Spleen (tissue), 7 donors: ENCODE measurements at regions not wholly inside any gene's neighbourhood (a gene's known extent, or its start where the extent isn't known, plus 50 kb on each side); places are given as distances from the start of the nearest gene placed in this dataset.

Experiments
- POLR2A ChIP-seq, 3 donors: fragments of 450-650 bp; IDR thresholded peaks; one replicate each; pipeline ENCODE4 v1.5.1; 2017; ENCODE audit warnings: antibody characterized with exemption in 3 of 3, mild to moderate bottlenecking in 1 of 3
- TF ChIP-seq, protein P1 (sequence below), 11 experiments: fragments of 200-600 bp in 7 of 11; fragments of 450-650 bp in 4 of 11; sonication (generic) in 4 of 11; IDR thresholded peaks in 8 of 11; conservative IDR thresholded peaks in 3 of 11; 1 replicate in 7 of 11; 2 replicates in 4 of 11; pipeline versions ENCODE4 v1.4.0 to v1.8.0; 2016 to 2021; ENCODE audit warnings: antibody characterized with exemption in 11 of 11, inconsistent platforms in 4 of 11, mild to moderate bottlenecking in 1 of 11
- donor health status: DM: no; HTN: no; CAD: no; lungs with moderate emphysema.
- donor health status: DM: no; HTN: no; CAD: no.
- donor health status: DM: no; HTN: no; CAD: no.

DNA sequence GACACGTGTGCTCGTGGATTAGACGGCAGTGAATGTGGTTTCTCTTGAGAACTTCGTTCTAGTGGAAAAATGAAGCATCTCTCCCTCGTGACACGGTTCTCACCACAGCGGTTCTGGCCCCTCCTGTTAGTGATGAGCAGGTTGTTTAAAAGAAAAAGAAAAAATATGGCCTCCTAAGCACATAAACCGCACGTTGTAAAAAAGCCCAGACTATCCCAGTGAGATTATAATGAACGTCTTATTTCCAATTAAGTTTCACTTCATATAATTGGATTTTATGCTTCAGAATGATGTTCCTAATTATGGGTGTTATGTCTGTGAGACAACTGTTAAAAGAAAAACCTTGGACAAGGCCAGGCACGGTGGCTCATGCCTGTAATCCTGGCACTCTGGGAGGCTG lies 74.5 kb upstream of the FRMD1 start:
- TF ChIP-seq, protein P1, sequence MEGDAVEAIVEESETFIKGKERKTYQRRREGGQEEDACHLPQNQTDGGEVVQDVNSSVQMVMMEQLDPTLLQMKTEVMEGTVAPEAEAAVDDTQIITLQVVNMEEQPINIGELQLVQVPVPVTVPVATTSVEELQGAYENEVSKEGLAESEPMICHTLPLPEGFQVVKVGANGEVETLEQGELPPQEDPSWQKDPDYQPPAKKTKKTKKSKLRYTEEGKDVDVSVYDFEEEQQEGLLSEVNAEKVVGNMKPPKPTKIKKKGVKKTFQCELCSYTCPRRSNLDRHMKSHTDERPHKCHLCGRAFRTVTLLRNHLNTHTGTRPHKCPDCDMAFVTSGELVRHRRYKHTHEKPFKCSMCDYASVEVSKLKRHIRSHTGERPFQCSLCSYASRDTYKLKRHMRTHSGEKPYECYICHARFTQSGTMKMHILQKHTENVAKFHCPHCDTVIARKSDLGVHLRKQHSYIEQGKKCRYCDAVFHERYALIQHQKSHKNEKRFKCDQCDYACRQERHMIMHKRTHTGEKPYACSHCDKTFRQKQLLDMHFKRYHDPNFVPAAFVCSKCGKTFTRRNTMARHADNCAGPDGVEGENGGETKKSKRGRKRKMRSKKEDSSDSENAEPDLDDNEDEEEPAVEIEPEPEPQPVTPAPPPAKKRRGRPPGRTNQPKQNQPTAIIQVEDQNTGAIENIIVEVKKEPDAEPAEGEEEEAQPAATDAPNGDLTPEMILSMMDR (IDR thresholded peaks at IDR 0.05 in 8 of 11, conservative IDR thresholded peaks at IDR 0.05 in 3 of 11), result no peak
- no peak for TF ChIP-seq POLR2A (IDR thresholded peaks at IDR 0.05)
